ENCODE measurements at regions not wholly inside any gene's neighbourhood (a gene's known extent, or its start where the extent isn't known, plus 50 kb on each side); places are given as distances from the start of the nearest gene placed in this dataset.

- Histone ChIP-seq H3K9me3 (ENCODE audit: low read length) (no peaks in the 10 kb centered on the region), H3F3A (ENCODE audit: low read length, unreplicated experiment) (no peaks in the 10 kb centered on the region), H3K27ac (ENCODE audit: low read length) (no peak overlapping the region), H3K9ac (ENCODE audit: low read length) (no peak overlapping the region), H3K4me2 (ENCODE audit: low read length) (no peak overlapping the region), H3K36me3 (ENCODE audit: low read depth, low read length) (no peaks in the 10 kb centered on the region), H4K20me1 (ENCODE audit: low read length) (no peaks in the 10 kb centered on the region), H2AFZ (ENCODE audit: low read length) (no peak overlapping the region), H3K79me2 (ENCODE audit: low read length) (no peaks in the 10 kb centered on the region), H3K27me3 (ENCODE audit: low read length) (no peaks in the 10 kb centered on the region), H3K9me2 (replicated peaks; ENCODE audit: low read length) (no peaks in the 10 kb centered on the region), H3K4me3 (ENCODE audit: low read length) (no peak overlapping the region), H3K4me1 (ENCODE audit: insufficient read depth, low read length) (no peaks in the 10 kb centered on the region)
- ATAC-seq (no peak), DNase-seq (peak; percentile 27)
- TF ChIP-seq CTCF (conservative IDR thresholded peaks at IDR 0.05; ENCODE audit: low read depth, low read length) (peak; percentile 43), EZH2phosphoT487 (IDR thresholded peaks at IDR 0.05; ENCODE audit: borderline replicate concordance, low read length) (no peak), EZH2 (IDR thresholded peaks at IDR 0.05; ENCODE audit: low read length, unreplicated experiment) (no peak)
- intact Hi-C loops (cut with micrococcal nuclease): no loop called here
- CTCF ChIA-PET: no interaction called here
- no TSS peak for BruUV-seq (replicated peaks)
- POLR2A ChIA-PET (ENCODE audit: unreplicated experiment): no interaction called here
Measured at GRCh38 chr16:35391328-35391727, 1931.9 kb downstream of the TP53TG3F start.

GRCh38 chr16:35398180-35398579 lies 1938.8 kb downstream of the TP53TG3F start:
- H3K27me3 ChIP-seq (ENCODE audit: low read length): no peaks in the 10 kb centered on the region
- H3K4me3 ChIP-seq (ENCODE audit: low read length): no peak overlapping the region
- BruUV-seq (replicated peaks): no TSS peak
- no peak for ATAC-seq
- H3K79me2 ChIP-seq (ENCODE audit: low read length): no peaks in the 10 kb centered on the region
- POLR2A ChIA-PET (ENCODE audit: unreplicated experiment): no interaction called here
- no peaks in the 10 kb centered on the region for H3K4me1 ChIP-seq (ENCODE audit: insufficient read depth, low read length)
- no peaks in the 10 kb centered on the region for H3K9me2 ChIP-seq (replicated peaks; ENCODE audit: low read length)
- intact Hi-C loops (cut with micrococcal nuclease): no loop called here
- DNase-seq: no peak
- H2AFZ ChIP-seq (ENCODE audit: low read length): no peak overlapping the region
- CTCF ChIA-PET: no interaction called here
- no peaks in the 10 kb centered on the region for H3F3A ChIP-seq (ENCODE audit: low read length, unreplicated experiment)
- 0 out of 2 replicates have a peak, but pooled peaks cover 6% of the 10 kb centered on the region for H3K9me3 ChIP-seq (ENCODE audit: low read length)
- TF ChIP-seq EZH2 (IDR thresholded peaks at IDR 0.05; ENCODE audit: low read length, unreplicated experiment) (no peak), EZH2phosphoT487 (IDR thresholded peaks at IDR 0.05; ENCODE audit: borderline replicate concordance, low read length) (no peak), CTCF (conservative IDR thresholded peaks at IDR 0.05; ENCODE audit: low read depth, low read length) (no peak)
- no peak overlapping the region for H3K27ac ChIP-seq (ENCODE audit: low read length)
- no peak overlapping the region for H3K9ac ChIP-seq (ENCODE audit: low read length)
- no peak overlapping the region for H3K4me2 ChIP-seq (ENCODE audit: low read length)
- no peaks in the 10 kb centered on the region for H3K36me3 ChIP-seq (ENCODE audit: low read depth, low read length)
- H4K20me1 ChIP-seq (ENCODE audit: low read length): no peaks in the 10 kb centered on the region

GRCh38 chr16:35399133-35399532 lies 1939.7 kb downstream of the TP53TG3F start:
- DNase-seq: no peak
- no peaks in the 10 kb centered on the region for H3K9me2 ChIP-seq (replicated peaks; ENCODE audit: low read length)
- no peaks in the 10 kb centered on the region for H3F3A ChIP-seq (ENCODE audit: low read length, unreplicated experiment)
- H2AFZ ChIP-seq (ENCODE audit: low read length): no peak overlapping the region
- TF ChIP-seq CTCF (conservative IDR thresholded peaks at IDR 0.05; ENCODE audit: low read depth, low read length) (no peak), EZH2phosphoT487 (IDR thresholded peaks at IDR 0.05; ENCODE audit: borderline replicate concordance, low read length) (no peak), EZH2 (IDR thresholded peaks at IDR 0.05; ENCODE audit: low read length, unreplicated experiment) (no peak)
- no peaks in the 10 kb centered on the region for H4K20me1 ChIP-seq (ENCODE audit: low read length)
- H3K9ac ChIP-seq (ENCODE audit: low read length): no peak overlapping the region
- no peaks in the 10 kb centered on the region for H3K36me3 ChIP-seq (ENCODE audit: low read depth, low read length)
- H3K9me3 ChIP-seq (ENCODE audit: low read length): 0 out of 2 replicates have a peak, but pooled peaks cover 6% of the 10 kb centered on the region
- ChIA-PET CTCF (no interaction called here), POLR2A (ENCODE audit: unreplicated experiment) (no interaction called here)
- no peaks in the 10 kb centered on the region for H3K4me1 ChIP-seq (ENCODE audit: insufficient read depth, low read length)
- no peak for ATAC-seq
- no peak overlapping the region for H3K4me2 ChIP-seq (ENCODE audit: low read length)
- H3K27ac ChIP-seq (ENCODE audit: low read length): no peak overlapping the region
- no TSS peak for BruUV-seq (replicated peaks)
- no peak overlapping the region for H3K4me3 ChIP-seq (ENCODE audit: low read length)
- H3K27me3 ChIP-seq (ENCODE audit: low read length): no peaks in the 10 kb centered on the region
- H3K79me2 ChIP-seq (ENCODE audit: low read length): no peaks in the 10 kb centered on the region
- intact Hi-C loops (cut with micrococcal nuclease): no loop called here

All from PC-3 (cell line).